ENCODE measurements at regions not wholly inside any gene's neighbourhood (a gene's known extent, or its start where the extent isn't known, plus 50 kb on each side); places are given as distances from the start of the nearest gene placed in this dataset.

DNA sequence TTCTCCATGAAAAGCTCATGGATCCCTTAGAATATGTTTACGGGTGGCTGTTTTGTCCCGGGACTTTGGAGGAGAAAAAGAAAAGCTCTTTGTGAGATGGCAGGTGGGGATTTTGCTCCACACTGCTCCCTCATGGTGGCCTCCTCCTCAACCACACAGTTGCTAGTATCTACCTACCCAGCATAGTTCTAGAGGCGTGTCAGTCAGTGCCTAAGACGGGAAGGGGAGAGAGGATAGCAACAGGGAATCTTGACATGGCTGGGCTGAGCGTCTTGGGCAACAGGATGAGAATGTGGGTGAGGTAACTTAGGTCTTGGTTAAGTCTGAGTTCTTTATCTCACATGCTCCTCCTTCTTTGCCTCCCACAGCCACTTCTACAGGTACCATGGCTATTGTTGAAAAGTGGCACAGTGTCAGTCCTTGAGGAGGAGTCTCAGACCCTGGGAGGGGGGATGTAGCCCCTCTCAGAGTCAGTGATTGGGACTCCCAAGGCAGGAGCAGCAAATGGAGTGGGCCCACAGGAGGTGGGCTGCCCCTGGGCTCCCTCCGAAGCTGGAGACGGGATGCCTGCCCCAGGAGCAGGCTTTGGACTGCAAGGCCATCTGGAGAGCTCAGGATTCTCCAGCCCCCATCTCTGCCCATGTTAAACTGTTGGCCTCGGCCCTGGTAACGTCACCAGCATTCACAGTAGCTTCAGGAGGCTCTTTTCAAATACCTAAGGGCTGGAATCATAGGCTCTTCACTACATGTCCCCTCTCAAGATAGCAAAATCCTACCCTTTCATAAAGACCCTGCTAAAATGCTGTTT, 75.4 kb downstream of the TENT5C start:
- no peak for TF ChIP-seq POLR2AphosphoS5 (IDR thresholded peaks at IDR 0.05; ENCODE audit: low read depth, low read length)
- TF ChIP-seq, protein P1, sequence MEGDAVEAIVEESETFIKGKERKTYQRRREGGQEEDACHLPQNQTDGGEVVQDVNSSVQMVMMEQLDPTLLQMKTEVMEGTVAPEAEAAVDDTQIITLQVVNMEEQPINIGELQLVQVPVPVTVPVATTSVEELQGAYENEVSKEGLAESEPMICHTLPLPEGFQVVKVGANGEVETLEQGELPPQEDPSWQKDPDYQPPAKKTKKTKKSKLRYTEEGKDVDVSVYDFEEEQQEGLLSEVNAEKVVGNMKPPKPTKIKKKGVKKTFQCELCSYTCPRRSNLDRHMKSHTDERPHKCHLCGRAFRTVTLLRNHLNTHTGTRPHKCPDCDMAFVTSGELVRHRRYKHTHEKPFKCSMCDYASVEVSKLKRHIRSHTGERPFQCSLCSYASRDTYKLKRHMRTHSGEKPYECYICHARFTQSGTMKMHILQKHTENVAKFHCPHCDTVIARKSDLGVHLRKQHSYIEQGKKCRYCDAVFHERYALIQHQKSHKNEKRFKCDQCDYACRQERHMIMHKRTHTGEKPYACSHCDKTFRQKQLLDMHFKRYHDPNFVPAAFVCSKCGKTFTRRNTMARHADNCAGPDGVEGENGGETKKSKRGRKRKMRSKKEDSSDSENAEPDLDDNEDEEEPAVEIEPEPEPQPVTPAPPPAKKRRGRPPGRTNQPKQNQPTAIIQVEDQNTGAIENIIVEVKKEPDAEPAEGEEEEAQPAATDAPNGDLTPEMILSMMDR (IDR thresholded peaks at IDR 0.05) = no peak
- TF ChIP-seq RAD21 (IDR thresholded peaks at IDR 0.05; ENCODE audit: low read length) = no peak
- no peak for TF ChIP-seq EP300 (IDR thresholded peaks at IDR 0.05; ENCODE audit: borderline replicate concordance in 1 of 2, low read depth in 1 of 2, low read length in 1 of 2)
- no peak for TF ChIP-seq NRF1 (IDR thresholded peaks at IDR 0.05; ENCODE audit: low read depth, low read length)
- TF ChIP-seq GATA2 (CRISPR knock-in tag; IDR thresholded peaks at IDR 0.05) = no peak

Measured in SK-N-SH (cell line).